NT2/D1 (cell line): ENCODE measurements at regions not wholly inside any gene's neighbourhood (a gene's known extent, or its start where the extent isn't known, plus 50 kb on each side); places are given as distances from the start of the nearest gene placed in this dataset.

Experiments
- DNase-seq: peaks from one replicate; pipeline ENCODE4 v3.0.0-alpha.2; 2011; ENCODE audit warnings: low read depth, low spot score
- H3K27me3 ChIP-seq: 2 replicates; pipeline ENCODE4 v1.6.0; 2011; ENCODE audit warnings: mild to moderate bottlenecking; ENCODE audit not compliant: insufficient read length, insufficient read depth
- H3K36me3 ChIP-seq: 2 replicates; pipeline ENCODE4 v1.6.1; 2011; ENCODE audit warnings: mild to moderate bottlenecking, low read length, mixed read lengths; ENCODE audit not compliant: insufficient read depth, insufficient read length
- H3K4me1 ChIP-seq: 2 replicates; pipeline ENCODE4 v1.5.1; 2011; ENCODE audit not compliant: insufficient read depth, insufficient read length
- H3K4me3 ChIP-seq: 2 replicates; pipeline ENCODE4 v1.5.1; 2011; ENCODE audit warnings: low read depth; ENCODE audit not compliant: insufficient read length
- H3K9ac ChIP-seq: 2 replicates; pipeline ENCODE4 v1.6.0; 2011; ENCODE audit warnings: low read depth; ENCODE audit not compliant: insufficient read length
- H3K9me3 ChIP-seq: 2 replicates; pipeline ENCODE4 v1.5.1; 2011; ENCODE audit warnings: mild to moderate bottlenecking, low read length; ENCODE audit not compliant: insufficient read depth
- SUZ12 ChIP-seq: IDR thresholded peaks from 2 replicates; pipeline ENCODE4 v1.6.1; 2011; ENCODE audit not compliant: insufficient read length, insufficient read depth; ENCODE audit errors: extremely low read depth
- YY1 ChIP-seq: IDR thresholded peaks from 2 replicates; pipeline ENCODE4 v1.6.1; 2011; ENCODE audit not compliant: insufficient read length, insufficient read depth
- ZNF274 ChIP-seq: IDR thresholded peaks from 2 replicates; pipeline ENCODE4 v1.6.1; 2011; ENCODE audit warnings: mild to moderate bottlenecking, low read depth, low read length

DNA sequence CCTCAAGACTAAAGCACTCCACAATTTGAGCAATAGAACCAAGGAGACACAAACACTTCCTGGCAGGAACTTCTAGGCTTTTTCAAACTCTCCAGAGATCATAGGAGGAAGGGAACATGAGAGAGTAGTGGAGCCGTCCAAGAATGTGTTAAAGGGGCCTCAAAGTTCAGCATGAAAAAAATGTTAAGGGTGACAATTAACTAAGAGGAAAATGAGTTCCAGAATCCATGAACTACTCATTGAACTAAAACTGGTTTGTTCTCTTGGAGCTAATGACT is 122.0 kb downstream of the WIF1 start:
- no peak overlapping the region for H3K4me3 ChIP-seq
- H3K9ac ChIP-seq: no peak overlapping the region
- H3K36me3 ChIP-seq: no peaks in the 10 kb centered on the region
- DNase-seq: no peak
- TF ChIP-seq YY1 (no peak), ZNF274 (no peak), SUZ12 (no peak)
- H3K4me1 ChIP-seq: peaks cover 2% of the 10 kb centered on the region
- H3K27me3 ChIP-seq: peaks cover 3% of the 10 kb centered on the region
- H3K9me3 ChIP-seq: peaks cover 27% of the 10 kb centered on the region
